ENCODE measurements at regions not wholly inside any gene's neighbourhood (a gene's known extent, or its start where the extent isn't known, plus 50 kb on each side); places are given as distances from the start of the nearest gene placed in this dataset.

GRCh38 chr15:31271711-31272557 lies 54.7 kb upstream of the KLF13 start:
- in situ Hi-C loops (cut with MboI; ENCODE audit: low sequenced_read_pairs) = no loop called here

DNA sequence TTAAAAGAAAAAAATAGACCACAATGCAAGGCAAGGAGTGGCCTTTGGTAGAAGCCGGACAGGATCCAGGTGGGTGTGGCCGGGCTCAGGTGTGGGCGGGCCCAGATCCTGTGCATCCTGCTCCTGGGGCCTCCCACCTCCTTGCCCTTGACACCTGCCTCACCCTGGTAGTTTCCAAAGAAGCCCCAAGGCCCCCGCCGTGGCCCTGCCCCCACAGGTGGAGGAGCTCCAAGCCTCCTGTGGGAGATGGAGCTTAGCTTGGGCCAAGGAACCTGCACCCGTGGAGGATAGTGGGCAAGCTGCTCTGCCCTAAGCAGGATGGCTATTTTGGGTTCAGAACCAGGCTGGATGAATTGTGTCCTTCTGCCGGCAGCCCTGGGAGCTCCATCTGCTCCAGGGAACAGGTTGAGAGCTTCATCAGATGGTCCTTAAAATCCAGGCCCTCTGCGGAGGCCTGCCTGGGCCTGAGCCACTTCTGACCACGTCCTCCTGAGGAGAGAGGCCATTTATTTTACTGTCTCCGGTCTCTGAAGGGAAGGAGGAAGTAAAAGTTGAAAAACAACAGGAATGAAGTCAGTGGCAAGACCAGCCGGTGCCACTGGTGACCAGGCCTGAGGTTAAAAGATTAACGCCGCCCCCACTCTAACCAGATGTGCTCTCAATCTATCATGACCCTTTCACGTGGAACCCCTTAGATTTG lies 53.9 kb upstream of the KLF13 start:
- in situ Hi-C loops (cut with MboI; ENCODE audit: low sequenced_read_pairs) = no loop called here

- in situ Hi-C loops (cut with MboI; ENCODE audit: low sequenced_read_pairs) = no loop called here
Observed at GRCh38 chr15:31273258-31273941, 53.2 kb upstream of the KLF13 start.

DNA sequence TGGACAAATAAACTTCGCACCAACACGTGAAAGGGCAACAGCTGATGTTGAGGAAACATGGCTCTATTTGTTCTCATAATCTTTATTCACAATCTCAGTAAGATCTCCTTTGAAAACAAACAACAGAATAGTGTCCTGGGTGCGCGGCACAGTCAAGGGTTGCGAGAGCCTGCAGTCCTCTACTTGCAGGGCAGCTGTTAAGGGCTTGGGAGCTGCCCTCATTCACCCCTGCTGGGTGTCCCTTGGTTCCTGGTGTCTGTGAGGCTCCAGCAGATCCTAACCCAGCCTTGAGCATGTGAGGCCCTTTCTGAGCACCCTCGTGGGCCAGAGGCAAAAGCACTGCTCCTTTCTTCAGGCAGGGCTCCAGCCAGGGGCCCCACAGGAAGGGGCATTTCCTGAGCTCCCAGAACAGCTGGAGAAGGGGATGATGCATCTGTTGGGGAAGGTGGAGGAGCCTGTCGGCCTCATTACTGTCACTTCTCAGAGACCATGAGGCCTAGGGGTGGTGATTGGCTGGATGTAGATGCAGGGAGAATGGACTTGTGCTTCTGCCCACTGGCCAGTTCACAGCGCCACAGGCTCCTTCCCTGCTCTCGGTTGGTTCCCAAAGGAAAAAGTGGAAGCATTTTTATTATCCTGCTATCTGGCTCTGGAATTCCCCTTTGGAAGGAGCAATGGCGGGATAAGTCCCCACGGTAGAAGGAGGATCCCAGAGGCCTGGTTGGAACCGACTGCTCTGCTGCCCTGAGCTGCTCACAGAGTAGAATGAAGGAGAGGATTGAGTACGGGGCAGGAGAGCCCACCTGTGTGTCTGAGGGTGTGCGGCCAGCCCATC lies 51.9 kb upstream of the KLF13 start:
- in situ Hi-C loops (cut with MboI; ENCODE audit: low sequenced_read_pairs) = no loop called here

GRCh38 chr15:31275331-31276262 lies 51.0 kb upstream of the KLF13 start:
- in situ Hi-C loops (cut with MboI; ENCODE audit: low sequenced_read_pairs) = no loop called here

DNA sequence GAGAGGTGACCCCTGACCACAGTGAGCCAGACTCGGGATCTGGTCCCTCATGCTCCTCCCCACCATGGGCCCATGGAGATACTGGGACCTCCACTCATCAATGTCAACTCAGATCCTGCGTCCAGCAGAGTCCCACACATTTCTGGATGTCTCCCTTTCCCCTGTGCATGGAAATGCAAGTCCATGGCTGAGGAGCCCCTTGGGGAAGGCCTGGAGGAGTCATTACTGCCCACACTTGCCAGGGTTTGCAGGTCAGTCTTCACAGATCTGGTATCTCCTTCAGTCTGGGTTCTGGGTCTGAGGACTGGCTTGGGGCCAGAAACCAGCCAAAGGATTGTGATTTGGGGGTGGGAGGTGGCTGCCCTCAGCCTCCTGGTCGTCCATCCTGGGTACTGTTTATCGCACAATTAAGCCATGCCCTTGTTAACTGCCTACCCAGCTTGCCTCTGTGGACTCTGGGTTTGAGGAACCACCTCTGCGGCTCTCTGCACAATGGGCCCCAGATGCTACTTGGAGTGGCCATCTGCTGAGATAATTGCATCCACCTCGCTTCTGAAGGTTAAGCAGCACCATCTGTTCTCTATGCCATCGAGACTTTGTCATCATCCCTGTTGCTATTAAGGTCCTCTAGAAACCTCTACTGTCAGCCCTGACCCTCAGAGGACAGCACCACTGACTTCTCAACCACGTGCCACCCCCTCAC lies 49.9 kb upstream of the KLF13 start:
- in situ Hi-C loops (cut with MboI; ENCODE audit: low sequenced_read_pairs) = no loop called here
